ENCODE measurements at regions not wholly inside any gene's neighbourhood (a gene's known extent, or its start where the extent isn't known, plus 50 kb on each side); places are given as distances from the start of the nearest gene placed in this dataset.
"Not testable (repeated sequence)": the region's sequence is repeated elsewhere in the genome, so short reads cannot be mapped to it uniquely, and the experiment has no call there.

- not testable (repeated sequence) for TF ChIP-seq CTCF (IDR thresholded peaks at IDR 0.05; ENCODE audit: insufficient read depth, low read depth, low read length); EZH2 (IDR thresholded peaks at IDR 0.05; ENCODE audit: insufficient read depth, low read length)
Measured at GRCh38 chr2:150796236-150796635, 308.8 kb upstream of the RND3 start.

All from astrocyte (in vitro differentiated cells and primary cell).